SU-DHL-6 (cell line): ENCODE measurements at regions not wholly inside any gene's neighbourhood (a gene's known extent, or its start where the extent isn't known, plus 50 kb on each side); places are given as distances from the start of the nearest gene placed in this dataset.

ENCODE experiments used
- H2AFZ ChIP-seq: fragments of 200-600 bp; sonication (generic); 2 replicates; pipeline ENCODE4 v1.6.1; 2014; ENCODE audit warnings: low read depth, mild to moderate bottlenecking, moderate library complexity, mixed read lengths, antibody characterized with exemption, low read length; ENCODE audit not compliant: severe bottlenecking
- H3F3A ChIP-seq: fragments of 200-600 bp; shearing (Covaris generic); 2 replicates; pipeline ENCODE4 v1.6.0; 2016; ENCODE audit warnings: antibody characterized with exemption, mild to moderate bottlenecking; ENCODE audit not compliant: insufficient read depth
- H3K27ac ChIP-seq: fragments of 200-600 bp; sonication (generic); 2 replicates; pipeline ENCODE4 v1.5.1; 2016; ENCODE audit warnings: low read depth, mild to moderate bottlenecking, low read length, moderate library complexity, mixed read lengths
- H3K27me3 ChIP-seq: fragments of 200-600 bp; sonication (generic), shearing (Covaris generic); 2 replicates; pipeline ENCODE4 v1.6.0; 2014; ENCODE audit warnings: mild to moderate bottlenecking, low read length
- H3K36me3 ChIP-seq: fragments of 200-600 bp; sonication (generic); 2 replicates; pipeline ENCODE4 v1.6.1; 2014; ENCODE audit warnings: mild to moderate bottlenecking, low read length, mixed read lengths
- H3K4me2 ChIP-seq: fragments of 300-600, 200-600 bp; shearing (Covaris generic), sonication (generic); 2 replicates; pipeline ENCODE4 v1.6.0; 2014; ENCODE audit warnings: low read length, low read depth, mild to moderate bottlenecking; ENCODE audit not compliant: poor library complexity, severe bottlenecking
- H3K4me3 ChIP-seq: fragments of 200-600 bp; sonication (generic); 2 replicates; pipeline ENCODE4 v1.5.1; 2014; ENCODE audit warnings: antibody characterized with exemption, low read length, mild to moderate bottlenecking, mixed read lengths; ENCODE audit not compliant: insufficient read depth, poor library complexity, severe bottlenecking
- H3K79me2 ChIP-seq: fragments of 200-600 bp; sonication (generic); 2 replicates; pipeline ENCODE4 v1.6.1; 2014; ENCODE audit warnings: mild to moderate bottlenecking, low read length, moderate library complexity; ENCODE audit not compliant: insufficient read depth
- H3K9ac ChIP-seq: fragments of 200-600 bp; sonication (generic); 2 replicates; pipeline ENCODE4 v1.7.0; 2014; ENCODE audit warnings: mild to moderate bottlenecking, low read length
- H3K9me2 ChIP-seq: fragments of 200-600 bp; sonication (generic); replicated peaks from 2 replicates; pipeline ENCODE4 v1.6.1; 2014; ENCODE audit warnings: low read length; ENCODE audit not compliant: insufficient read depth
- H3K9me3 ChIP-seq: fragments of 200-600 bp; sonication (generic); 2 replicates; pipeline ENCODE4 v1.6.1; 2014; ENCODE audit warnings: low read length, mixed read lengths; ENCODE audit not compliant: insufficient read depth
- H4K20me1 ChIP-seq: fragments of 200-600 bp; sonication (generic); 2 replicates; pipeline ENCODE4 v1.6.1; 2014; ENCODE audit warnings: low read depth, mild to moderate bottlenecking, antibody characterized with exemption, low read length, moderate library complexity, mixed read lengths
- EZH2phosphoT487 ChIP-seq: fragments of 200-600 bp; sonication (generic), shearing (Covaris generic); conservative IDR thresholded peaks from 2 replicates; pipeline ENCODE4 v1.6.1; 2018; ENCODE audit warnings: mild to moderate bottlenecking, antibody characterized with exemption, low read length, moderate library complexity, mixed read lengths
- TF ChIP-seq, protein P1 (sequence below): fragments of 200-600 bp; sonication (generic); IDR thresholded peaks from one replicate; pipeline ENCODE4 v1.5.1; 2017; ENCODE audit warnings: antibody characterized with exemption, mild to moderate bottlenecking, low read length, moderate library complexity; ENCODE audit not compliant: insufficient read depth, poor library complexity, severe bottlenecking

- Histone ChIP-seq H3K79me2 (no peaks in the 10 kb centered on the region), H3K4me3 (no peak overlapping the region), H3K9ac (no peak overlapping the region), H3K27ac (no peak overlapping the region), H4K20me1 (no peaks in the 10 kb centered on the region), H3K4me2 (no peak overlapping the region), H3K36me3 (no peaks in the 10 kb centered on the region), H2AFZ (no peak overlapping the region), H3K9me2 (no peaks in the 10 kb centered on the region), H3F3A (no peaks in the 10 kb centered on the region), H3K9me3 (no peaks in the 10 kb centered on the region), H3K27me3 (no peaks in the 10 kb centered on the region)
- no peak for TF ChIP-seq EZH2phosphoT487
- TF ChIP-seq, protein P1, sequence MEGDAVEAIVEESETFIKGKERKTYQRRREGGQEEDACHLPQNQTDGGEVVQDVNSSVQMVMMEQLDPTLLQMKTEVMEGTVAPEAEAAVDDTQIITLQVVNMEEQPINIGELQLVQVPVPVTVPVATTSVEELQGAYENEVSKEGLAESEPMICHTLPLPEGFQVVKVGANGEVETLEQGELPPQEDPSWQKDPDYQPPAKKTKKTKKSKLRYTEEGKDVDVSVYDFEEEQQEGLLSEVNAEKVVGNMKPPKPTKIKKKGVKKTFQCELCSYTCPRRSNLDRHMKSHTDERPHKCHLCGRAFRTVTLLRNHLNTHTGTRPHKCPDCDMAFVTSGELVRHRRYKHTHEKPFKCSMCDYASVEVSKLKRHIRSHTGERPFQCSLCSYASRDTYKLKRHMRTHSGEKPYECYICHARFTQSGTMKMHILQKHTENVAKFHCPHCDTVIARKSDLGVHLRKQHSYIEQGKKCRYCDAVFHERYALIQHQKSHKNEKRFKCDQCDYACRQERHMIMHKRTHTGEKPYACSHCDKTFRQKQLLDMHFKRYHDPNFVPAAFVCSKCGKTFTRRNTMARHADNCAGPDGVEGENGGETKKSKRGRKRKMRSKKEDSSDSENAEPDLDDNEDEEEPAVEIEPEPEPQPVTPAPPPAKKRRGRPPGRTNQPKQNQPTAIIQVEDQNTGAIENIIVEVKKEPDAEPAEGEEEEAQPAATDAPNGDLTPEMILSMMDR = no peak
Measured at GRCh38 chr4:138689187-138689586, 326.4 kb upstream of the NOCT start.

DNA sequence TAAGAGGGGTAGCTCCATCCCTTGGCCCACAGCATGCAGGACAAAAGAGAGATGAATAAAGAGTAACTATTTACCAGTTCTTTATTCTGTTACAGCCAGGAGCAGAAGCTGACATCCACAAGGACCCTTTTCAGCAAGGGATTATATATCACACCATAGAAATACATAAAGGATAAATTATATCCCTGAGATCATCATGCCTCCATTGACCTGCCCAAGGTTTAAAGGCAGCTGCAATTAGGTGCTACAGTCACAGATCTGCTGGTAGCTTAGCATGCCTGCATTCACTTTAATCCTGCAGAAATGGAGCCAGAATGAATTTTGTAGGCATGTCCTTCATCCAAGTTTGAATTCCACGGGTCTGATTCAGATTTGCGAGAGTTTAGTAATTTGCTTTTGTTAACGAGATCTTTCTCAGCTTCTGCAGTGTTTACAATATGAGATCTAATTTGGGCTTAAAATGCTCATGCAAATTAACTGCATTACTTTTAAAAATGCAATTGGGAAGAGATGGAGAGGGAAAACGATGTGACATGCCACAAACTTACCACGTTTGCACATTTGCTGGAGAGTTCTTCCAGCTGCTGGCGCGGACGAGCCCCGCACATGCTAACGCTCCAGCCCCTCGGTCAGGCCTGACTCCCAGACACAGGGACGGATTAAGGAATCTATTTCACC, 327.0 kb upstream of the NOCT start:
- Histone ChIP-seq H3K9me3 (no peaks in the 10 kb centered on the region), H3K79me2 (no peaks in the 10 kb centered on the region), H3K27ac (no peak overlapping the region), H3F3A (no peaks in the 10 kb centered on the region), H2AFZ (no peak overlapping the region), H3K9ac (no peak overlapping the region), H3K9me2 (no peaks in the 10 kb centered on the region), H3K27me3 (no peaks in the 10 kb centered on the region), H3K36me3 (no peaks in the 10 kb centered on the region), H3K4me2 (no peak overlapping the region), H4K20me1 (no peaks in the 10 kb centered on the region), H3K4me3 (no peak overlapping the region)
- TF ChIP-seq EZH2phosphoT487 = no peak
- TF ChIP-seq, protein P1 = no peak

DNA sequence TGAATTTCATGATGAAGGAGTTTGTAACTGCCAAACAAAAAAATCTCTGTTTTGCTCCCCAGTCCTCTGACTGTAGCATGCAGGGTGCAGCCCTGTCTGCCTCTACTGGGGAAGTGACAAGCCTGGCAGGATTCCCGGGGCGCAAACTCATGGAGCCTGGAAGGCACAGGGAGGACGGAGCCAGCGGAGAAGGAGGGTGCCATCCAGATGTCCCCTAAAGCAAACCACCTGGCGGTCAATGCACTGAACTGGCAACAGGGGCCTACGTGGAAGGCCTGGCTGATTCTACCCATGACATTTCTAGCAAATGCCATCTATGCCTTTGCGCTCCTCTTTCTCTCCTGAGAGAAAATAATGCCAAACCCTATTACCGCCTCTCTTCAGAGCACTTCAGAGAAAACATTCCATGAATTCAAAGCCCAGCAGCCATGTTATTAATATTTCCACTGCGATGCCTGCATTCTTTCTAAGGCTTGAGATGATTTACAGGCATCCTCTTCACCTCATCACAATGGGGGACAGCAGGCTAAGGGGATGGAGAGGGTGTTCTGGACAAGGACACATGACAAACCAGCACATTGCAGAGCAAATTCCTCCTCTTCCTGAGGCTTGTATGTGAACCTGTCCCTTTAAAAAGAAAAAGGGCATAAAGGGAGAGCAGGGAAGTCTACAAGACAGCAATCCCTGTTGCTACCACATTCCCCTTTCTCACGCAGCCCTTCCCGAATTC, 329.3 kb upstream of the NOCT start:
- Histone ChIP-seq H3K4me3 (no peak overlapping the region), H2AFZ (no peak overlapping the region)

More for the DNA sequence above, 329.3 kb upstream of the NOCT start:
- no peaks in the 10 kb centered on the region for H3K36me3 ChIP-seq
- H3K27me3 ChIP-seq = no peaks in the 10 kb centered on the region
- no peaks in the 10 kb centered on the region for H3F3A ChIP-seq
- no peak for TF ChIP-seq EZH2phosphoT487
- TF ChIP-seq, protein P1 = no peak
- H4K20me1 ChIP-seq = no peaks in the 10 kb centered on the region
- no peak overlapping the region for H3K4me2 ChIP-seq
- no peak overlapping the region for H3K9ac ChIP-seq
- no peaks in the 10 kb centered on the region for H3K9me3 ChIP-seq
- no peaks in the 10 kb centered on the region for H3K79me2 ChIP-seq
- H3K27ac ChIP-seq = no peak overlapping the region
- no peaks in the 10 kb centered on the region for H3K9me2 ChIP-seq
